HG03469 (cell line): ENCODE measurements at regions not wholly inside any gene's neighbourhood (a gene's known extent, or its start where the extent isn't known, plus 50 kb on each side); places are given as distances from the start of the nearest gene placed in this dataset.
"Not testable (repeated sequence)": the region's sequence is repeated elsewhere in the genome, so short reads cannot be mapped to it uniquely, and the experiment has no call there.

Experiments used
- ATAC-seq: cut with Tn5 transposase; IDR thresholded peaks from one replicate; pipeline ENCODE4 v1.9.1; 2021; ENCODE audit warnings: mild to moderate bottlenecking, moderate library complexity, moderate number of reproducible peaks; ENCODE audit not compliant: unreplicated experiment

- ATAC-seq = no peak
Measured at GRCh38 chr4:171538601-171539100, 274.6 kb upstream of the GALNTL6 start.

DNA sequence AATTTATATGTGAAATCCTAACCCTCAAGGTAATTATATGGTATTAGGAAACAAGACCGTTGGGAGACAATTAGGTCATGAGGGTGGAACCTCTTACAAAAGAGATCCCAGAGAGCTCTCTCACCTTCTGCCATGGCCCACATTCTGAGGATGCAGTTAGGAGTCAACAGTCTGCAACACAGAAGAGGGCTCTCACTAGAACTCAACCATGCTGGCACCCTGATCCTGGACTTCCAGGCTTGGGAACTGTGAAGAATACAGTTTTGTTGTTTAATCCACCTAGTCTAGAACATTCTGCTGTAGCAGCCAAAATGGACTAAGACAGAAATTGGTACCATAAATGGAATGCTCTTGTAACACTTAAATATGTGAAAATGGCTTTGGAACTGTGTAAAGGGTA is 278.8 kb upstream of the GALNTL6 start:
- ATAC-seq = no peak

- ATAC-seq = no peak
Measured at GRCh38 chr4:171532968-171533367, 280.2 kb upstream of the GALNTL6 start.

GRCh38 chr4:171524903-171525302 is 288.3 kb upstream of the GALNTL6 start:
- no peak for ATAC-seq

- no peak for ATAC-seq
Measured at GRCh38 chr4:171521726-171522125, 291.5 kb upstream of the GALNTL6 start.

DNA sequence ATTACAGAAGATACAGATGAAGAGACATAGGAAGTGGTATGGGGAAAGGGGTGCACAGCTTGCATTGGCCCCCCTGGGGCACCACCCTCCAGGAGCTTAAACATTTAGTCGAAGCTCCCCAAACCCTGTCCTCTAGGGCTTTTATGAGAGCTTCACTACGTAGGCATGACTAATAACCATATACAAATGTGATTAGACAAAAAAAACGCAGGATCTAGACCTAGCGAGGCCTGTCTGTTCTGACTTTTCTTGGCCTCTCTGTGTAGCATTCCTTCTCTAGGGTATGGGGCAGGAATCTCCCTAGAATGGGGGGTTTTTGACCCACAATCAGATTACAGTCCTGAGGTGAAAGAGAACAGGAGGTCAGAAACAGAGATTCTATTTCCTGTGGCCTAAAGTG is 293.7 kb upstream of the GALNTL6 start:
- no peak for ATAC-seq

DNA sequence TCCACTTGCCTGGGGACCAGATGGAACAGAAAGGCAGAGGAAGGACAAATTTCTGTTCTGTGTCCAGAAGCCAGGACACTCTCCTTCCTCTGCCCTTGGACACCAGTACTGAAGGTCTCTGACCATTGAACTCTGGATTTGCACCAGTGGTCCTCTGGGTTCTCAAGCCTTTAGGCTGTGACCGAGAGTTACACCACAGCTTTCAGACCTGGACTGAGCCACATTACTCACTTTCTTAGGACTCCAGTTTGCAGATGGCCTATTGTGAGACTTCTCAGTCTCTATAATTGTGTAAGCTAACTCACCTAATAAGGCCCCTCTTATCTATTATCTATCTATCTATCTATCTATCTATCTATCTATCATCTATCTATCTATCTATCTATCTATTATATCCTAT is 295.3 kb upstream of the GALNTL6 start:
- ATAC-seq = no peak

GRCh38 chr4:171516694-171517093 is 296.5 kb upstream of the GALNTL6 start:
- no peak for ATAC-seq

- no peak for ATAC-seq
Measured at GRCh38 chr4:171484681-171485080, 328.5 kb upstream of the GALNTL6 start.

DNA sequence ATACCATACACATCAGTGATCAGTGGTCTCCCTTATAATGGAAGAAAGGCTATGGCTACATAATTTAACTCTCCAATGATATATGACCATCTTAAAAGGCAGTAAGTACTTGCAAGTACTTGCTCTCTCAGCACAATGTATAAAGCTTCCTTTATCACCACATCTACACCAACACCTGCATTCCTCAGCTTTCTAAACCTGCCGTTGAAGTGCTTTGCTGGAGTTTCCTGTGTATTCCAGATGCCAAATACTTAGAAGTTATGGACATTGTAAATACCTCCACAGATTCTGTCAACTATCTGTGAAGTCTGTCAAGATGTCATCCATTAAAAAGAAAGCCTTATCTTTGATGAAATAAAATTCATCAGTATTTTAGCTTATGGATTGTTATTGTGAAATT is 335.0 kb upstream of the GALNTL6 start:
- ATAC-seq = no peak

DNA sequence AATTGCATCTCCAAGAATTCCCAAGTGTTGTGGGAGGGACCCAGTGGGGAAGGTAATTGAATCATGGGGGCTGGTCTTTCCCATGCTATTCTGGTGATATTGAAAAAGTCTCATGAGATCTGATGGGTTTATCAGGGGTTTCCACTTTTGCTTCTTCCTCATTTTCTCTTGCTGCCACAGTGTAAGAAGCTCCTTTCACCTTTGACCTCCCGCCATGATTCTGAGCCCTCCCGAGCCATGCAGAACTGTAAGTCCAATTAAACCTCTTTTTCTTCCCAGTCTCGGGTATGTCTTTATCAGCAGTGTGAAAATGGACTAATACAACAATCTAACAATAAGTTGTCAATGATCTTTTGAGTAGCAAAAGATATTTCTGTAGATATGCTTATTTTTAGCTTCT is 338.1 kb upstream of the GALNTL6 start:
- ATAC-seq = not testable (repeated sequence)

GRCh38 chr4:171473155-171473554 is 340.0 kb upstream of the GALNTL6 start:
- no peak for ATAC-seq

- ATAC-seq = no peak
Measured at GRCh38 chr4:171472230-171472629, 341.0 kb upstream of the GALNTL6 start.

GRCh38 chr4:171464499-171464898 is 348.7 kb upstream of the GALNTL6 start:
- no peak for ATAC-seq

GRCh38 chr4:171461191-171461590 is 352.0 kb upstream of the GALNTL6 start:
- ATAC-seq = no peak

DNA sequence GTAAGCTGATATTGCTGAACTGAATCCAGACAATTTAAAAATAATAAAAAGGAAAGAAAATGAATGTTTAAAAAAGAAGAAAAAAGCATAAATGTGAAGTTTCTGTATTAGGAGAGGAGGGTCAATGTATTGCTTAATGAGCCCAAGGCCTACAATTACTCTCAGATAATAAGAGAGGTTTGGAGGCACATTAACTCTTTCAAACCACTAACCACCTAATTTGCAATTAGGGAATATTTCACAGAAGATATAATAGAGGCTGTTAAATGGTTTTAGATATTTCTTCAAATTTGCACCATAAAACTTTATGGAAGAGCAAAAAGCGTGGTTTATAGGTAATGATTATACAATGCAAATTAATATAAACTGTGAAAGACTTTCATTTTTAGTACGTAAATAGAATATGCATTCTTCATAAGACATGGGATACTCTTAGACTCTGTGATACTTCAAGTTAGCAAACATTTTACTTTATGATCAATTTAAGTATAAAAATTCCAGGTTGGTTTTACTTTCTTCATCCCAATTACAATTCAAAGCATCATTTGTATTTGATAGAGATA is 364.2 kb upstream of the GALNTL6 start:
- ATAC-seq = no peak

DNA sequence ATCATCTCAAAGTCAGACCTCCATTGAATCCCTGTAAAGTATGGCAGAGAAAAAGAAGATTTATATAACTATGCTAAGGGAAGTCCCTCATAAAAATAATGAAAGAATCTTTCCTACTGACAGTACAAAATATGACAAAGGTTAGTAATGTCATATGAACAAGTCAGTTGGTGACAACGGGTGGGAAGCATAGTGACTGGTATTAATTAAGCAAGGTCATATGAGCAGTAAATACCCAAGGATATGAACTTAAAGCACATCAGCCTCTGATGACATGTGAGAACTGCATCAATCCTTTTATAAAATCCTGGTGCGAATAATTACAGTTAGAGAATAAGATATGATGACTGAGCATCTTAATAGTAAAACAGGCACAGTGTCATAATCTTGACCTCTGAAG is 364.8 kb upstream of the GALNTL6 start:
- ATAC-seq = no peak

GRCh38 chr4:171441300-171441941 is 371.8 kb upstream of the GALNTL6 start:
- ATAC-seq = no peak

GRCh38 chr4:171433674-171434073 is 379.5 kb upstream of the GALNTL6 start:
- no peak for ATAC-seq

DNA sequence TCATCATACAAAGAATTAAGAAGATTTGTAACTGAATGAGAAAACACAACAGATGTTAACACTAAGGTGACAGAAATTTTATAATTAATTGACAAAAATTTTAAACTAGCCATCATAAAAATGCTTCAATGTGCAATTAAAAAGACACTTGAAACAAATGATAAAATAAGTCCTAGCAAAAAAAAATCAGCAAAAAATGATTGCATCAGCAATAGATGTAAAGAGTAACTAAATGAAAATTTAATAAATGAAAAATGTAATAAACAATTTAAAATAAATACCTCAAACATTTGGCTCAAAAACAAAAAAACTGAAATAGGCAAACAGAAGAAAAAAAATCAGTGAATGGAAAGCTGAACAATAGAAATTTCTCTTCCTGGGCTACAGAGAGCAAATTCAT is 380.7 kb upstream of the GALNTL6 start:
- no peak for ATAC-seq

- peak; percentile 94 for ATAC-seq
Measured at GRCh38 chr4:171430495-171430894, 382.7 kb upstream of the GALNTL6 start.

GRCh38 chr4:171397175-171397574 is 416.0 kb upstream of the GALNTL6 start:
- no peak for ATAC-seq

DNA sequence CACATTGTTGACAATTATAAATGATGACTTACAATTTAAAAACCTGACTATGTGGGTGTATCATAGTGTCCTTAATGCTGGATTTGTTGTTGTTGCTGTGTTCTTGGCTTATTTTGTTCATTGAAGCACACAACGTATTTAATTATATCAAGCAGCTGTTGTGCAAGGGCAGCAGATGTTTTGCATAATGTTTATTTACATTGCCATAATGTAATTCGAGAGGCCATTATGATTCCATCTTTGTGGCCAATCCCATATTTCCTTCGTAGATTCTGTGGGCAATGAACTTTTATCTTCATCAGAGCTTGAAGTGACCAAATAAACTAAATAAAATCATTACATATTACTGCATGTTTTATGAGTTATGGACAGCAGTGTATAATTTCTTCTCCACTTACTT is 422.6 kb upstream of the GALNTL6 start:
- ATAC-seq = no peak
